ENCODE measurements at regions not wholly inside any gene's neighbourhood (a gene's known extent, or its start where the extent isn't known, plus 50 kb on each side); places are given as distances from the start of the nearest gene placed in this dataset.

- WGBS, 2 donors (ENCODE audit: low coverage in 1 of 2) = 63 to 89% methylated on average over 1 of the region's 3 CpGs
- H3K27ac ChIP-seq = no peak overlapping the region
- H3K9me3 ChIP-seq = no peaks in the 10 kb centered on the region
- no peaks in the 10 kb centered on the region for H3K36me3 ChIP-seq
- H3K27me3 ChIP-seq = no peaks in the 10 kb centered on the region
- no peaks in the 10 kb centered on the region for H3K4me1 ChIP-seq
- TF ChIP-seq CTCF (IDR thresholded peaks at IDR 0.05) = no peak
- no peak for TF ChIP-seq POLR2AphosphoS5 (IDR thresholded peaks at IDR 0.05)
- TF ChIP-seq POLR2A (IDR thresholded peaks at IDR 0.05) = no peak
- no peak for TF ChIP-seq EP300 (IDR thresholded peaks at IDR 0.05)
- no peak overlapping the region for H3K4me3 ChIP-seq
- no peak for ATAC-seq
Observed at GRCh38 chrX:21319323-21319722, 54.9 kb upstream of the CNKSR2 start.

Small RNA genes lying in the stretch of these regions (small RNA-seq; reads per million reads assigned to genes)
- 0 reads per million in 4 donors for gene RNU6-133P
